ENCODE measurements at regions not wholly inside any gene's neighbourhood (a gene's known extent, or its start where the extent isn't known, plus 50 kb on each side); places are given as distances from the start of the nearest gene placed in this dataset.

GRCh38 chr19:31149441-31149941, 199.7 kb downstream of the TSHZ3 start:
- no peaks in the 10 kb centered on the region for H3K36me3 ChIP-seq (ENCODE audit: control insufficient read depth, insufficient read depth, low read length)
- ChIA-PET POLR2A (no interaction called here), CTCF (interaction anchor here (0.7 kb wide), 1 partner anchor 11 kb away, joined by 3 read pairs; no protein-coding TSS in a partner anchor)
- no peak overlapping the region for H3K4me3 ChIP-seq (ENCODE audit: low read depth, low read length)
- DNase-seq (ENCODE audit: low read depth), result no peak
- H3K27me3 ChIP-seq (ENCODE audit: control insufficient read depth, insufficient read depth, low read length), result no peaks in the 10 kb centered on the region
- no peak for TF ChIP-seq CTCF (IDR thresholded peaks at IDR 0.05; ENCODE audit: insufficient read depth, low read depth, low read length)

- CTCF ChIA-PET, result interaction anchor here (0.7 kb wide), 1 partner anchor 12 kb away, joined by 3 read pairs; no protein-coding TSS in a partner anchor
- no peak for DNase-seq (ENCODE audit: low read depth)
- POLR2A ChIA-PET, result no interaction called here
- Histone ChIP-seq H3K27me3 (ENCODE audit: control insufficient read depth, insufficient read depth, low read length) (no peaks in the 10 kb centered on the region), H3K36me3 (ENCODE audit: control insufficient read depth, insufficient read depth, low read length) (no peaks in the 10 kb centered on the region), H3K4me3 (ENCODE audit: low read depth, low read length) (no peak overlapping the region)
- TF ChIP-seq CTCF (IDR thresholded peaks at IDR 0.05; ENCODE audit: insufficient read depth, low read depth, low read length), result no peak
These were observed 200.6 kb downstream of the TSHZ3 start for GRCh38 chr19:31148671-31149070.

GRCh38 chr19:31147234-31147633, 202.0 kb downstream of the TSHZ3 start:
- DNase-seq (ENCODE audit: low read depth), result no peak
- ChIA-PET CTCF (no interaction called here), POLR2A (no interaction called here)
- H3K4me3 ChIP-seq (ENCODE audit: low read depth, low read length), result no peak overlapping the region
- no peaks in the 10 kb centered on the region for H3K27me3 ChIP-seq (ENCODE audit: control insufficient read depth, insufficient read depth, low read length)
- TF ChIP-seq CTCF (IDR thresholded peaks at IDR 0.05; ENCODE audit: insufficient read depth, low read depth, low read length), result no peak
- no peaks in the 10 kb centered on the region for H3K36me3 ChIP-seq (ENCODE audit: control insufficient read depth, insufficient read depth, low read length)

DNA sequence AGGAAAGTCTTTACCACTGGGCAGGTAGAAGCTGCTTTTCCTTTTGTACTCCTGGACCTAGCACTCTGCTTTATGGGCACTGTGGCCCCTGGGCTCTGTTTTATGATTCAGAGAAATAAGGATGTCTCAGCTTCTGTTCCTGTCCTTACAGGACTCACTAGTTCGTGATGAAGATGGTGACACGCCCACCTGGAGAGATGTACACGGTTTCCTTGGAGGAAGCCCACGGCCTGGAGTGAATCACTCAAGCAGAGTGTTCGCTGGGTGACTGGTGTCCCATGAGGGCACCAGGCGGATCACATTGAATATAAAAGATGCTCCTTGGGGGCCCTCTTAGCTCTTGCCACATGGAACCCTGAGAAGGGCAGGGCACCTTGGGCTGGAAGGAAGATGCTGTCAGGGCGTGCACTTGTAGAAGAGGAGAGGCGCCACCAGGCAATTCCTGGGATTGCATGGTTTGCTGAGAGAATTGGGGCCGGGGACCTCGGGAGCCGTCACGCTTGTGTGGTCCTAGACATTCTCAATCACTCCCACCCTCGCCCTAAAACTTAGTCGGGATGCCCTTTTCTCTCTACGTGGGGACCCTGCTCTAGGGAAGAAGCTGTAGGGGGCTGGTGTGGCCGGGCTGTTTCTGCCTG, 202.6 kb downstream of the TSHZ3 start:
- Histone ChIP-seq H3K36me3 (ENCODE audit: control insufficient read depth, insufficient read depth, low read length) (no peaks in the 10 kb centered on the region), H3K4me3 (ENCODE audit: low read depth, low read length) (no peak overlapping the region), H3K27me3 (ENCODE audit: control insufficient read depth, insufficient read depth, low read length) (no peaks in the 10 kb centered on the region)
- POLR2A ChIA-PET, result no interaction called here
- no peak for TF ChIP-seq CTCF (IDR thresholded peaks at IDR 0.05; ENCODE audit: insufficient read depth, low read depth, low read length)
- CTCF ChIA-PET, result no interaction called here
- no peak for DNase-seq (ENCODE audit: low read depth)

GRCh38 chr19:31146015-31146414, 203.2 kb downstream of the TSHZ3 start:
- no peak for DNase-seq (ENCODE audit: low read depth)
- CTCF ChIA-PET, result no interaction called here

More at GRCh38 chr19:31146015-31146414, 203.2 kb downstream of the TSHZ3 start:
- POLR2A ChIA-PET, result no interaction called here
- Histone ChIP-seq H3K36me3 (ENCODE audit: control insufficient read depth, insufficient read depth, low read length) (no peaks in the 10 kb centered on the region), H3K4me3 (ENCODE audit: low read depth, low read length) (no peak overlapping the region), H3K27me3 (ENCODE audit: control insufficient read depth, insufficient read depth, low read length) (no peaks in the 10 kb centered on the region)
- TF ChIP-seq CTCF (IDR thresholded peaks at IDR 0.05; ENCODE audit: insufficient read depth, low read depth, low read length), result no peak
